NCI-H2196 (cell line): ENCODE measurements at regions not wholly inside any gene's neighbourhood (a gene's known extent, or its start where the extent isn't known, plus 50 kb on each side); places are given as distances from the start of the nearest gene placed in this dataset.

ENCODE experiments used
- DNase-seq: peaks from one replicate; lab custom pipeline; 2025; ENCODE audit not compliant: unreplicated experiment; lab: John Stamatoyannopoulos, UW

DNA sequence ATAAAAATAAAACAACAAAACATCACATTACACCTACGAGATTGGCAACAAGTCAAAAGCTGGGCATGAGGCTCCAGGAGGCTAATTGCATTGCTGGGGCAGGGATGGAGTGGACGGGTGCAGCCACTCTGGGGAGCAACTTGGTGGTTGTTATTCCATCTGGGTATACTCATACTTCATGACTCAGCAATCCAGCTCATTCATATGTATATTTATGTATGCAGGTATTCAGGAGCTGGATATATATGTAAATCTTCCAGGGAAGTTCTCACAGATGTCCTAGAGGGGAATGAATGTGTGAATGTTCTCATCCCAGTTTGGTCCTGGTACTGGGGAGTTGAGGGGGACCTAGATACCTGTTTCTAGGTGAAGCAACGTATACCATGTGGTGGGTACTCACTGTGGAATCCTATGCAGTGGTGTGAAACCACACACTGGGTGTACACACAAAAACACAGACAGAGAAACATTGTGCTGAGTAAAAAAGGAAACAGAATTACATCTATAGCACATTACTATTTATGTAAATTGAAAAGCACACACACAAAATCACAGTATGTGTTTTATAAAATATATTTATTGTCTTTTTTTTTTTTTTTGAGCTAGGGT lies 79.7 kb upstream of the RAB4A start:
- DNase-seq = no peak

DNA sequence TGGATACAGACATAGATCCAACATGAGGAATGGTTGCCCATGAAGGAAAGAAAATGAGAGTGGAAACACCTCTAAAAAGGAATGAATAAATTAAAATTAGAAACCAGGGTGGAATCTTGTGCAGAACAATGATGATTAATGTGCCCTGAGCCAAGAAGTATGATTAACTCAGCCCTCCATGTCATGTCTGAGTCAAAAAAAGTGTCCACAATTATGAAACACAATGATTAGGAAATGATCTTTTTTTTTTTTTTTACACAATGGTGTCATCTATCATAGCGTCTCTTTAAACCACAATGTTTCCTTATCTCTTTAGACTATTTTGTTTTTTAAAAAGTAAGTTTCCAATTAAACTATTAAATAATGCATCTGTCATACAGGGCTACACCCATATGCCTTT lies 78.9 kb upstream of the RAB4A start:
- no peak for DNase-seq

DNA sequence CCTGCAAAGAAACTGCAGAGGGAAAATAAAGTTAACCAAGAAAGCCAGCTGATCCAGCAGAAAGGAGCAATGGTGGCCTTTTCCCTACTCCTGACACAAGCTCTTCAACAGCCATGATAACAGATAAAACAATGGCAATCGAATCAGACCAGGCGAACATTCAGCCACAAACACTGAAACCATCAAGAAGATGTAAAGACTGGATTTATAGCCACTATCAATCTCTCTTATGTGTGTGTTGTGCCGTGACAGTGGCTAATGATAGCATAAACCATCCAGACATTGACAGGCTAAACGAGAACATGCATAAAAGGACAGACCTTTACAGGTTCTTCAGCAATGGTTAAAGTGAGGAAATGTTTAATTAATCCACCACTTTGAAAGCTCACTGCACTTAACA lies 78.1 kb upstream of the RAB4A start:
- DNase-seq = no peak

DNA sequence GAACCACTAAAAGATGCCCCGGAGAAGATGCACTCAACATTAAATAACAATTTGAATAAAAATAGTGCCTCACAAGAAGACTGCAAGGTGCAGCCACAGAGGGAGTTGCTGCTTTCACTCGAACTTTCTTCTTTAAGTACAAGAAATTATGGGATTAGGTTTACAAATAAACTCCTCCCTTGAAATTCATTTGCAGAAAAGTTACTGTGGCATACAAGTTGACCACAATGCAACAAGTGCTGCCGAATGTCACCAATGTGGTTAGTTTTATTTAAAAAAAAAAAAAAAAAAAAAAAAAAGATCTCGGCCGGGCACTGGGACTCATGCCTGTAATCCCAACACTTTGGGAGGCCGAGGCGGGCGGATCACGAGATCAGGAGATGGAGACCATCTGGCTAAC lies 76.8 kb upstream of the RAB4A start:
- no peak for DNase-seq

DNA sequence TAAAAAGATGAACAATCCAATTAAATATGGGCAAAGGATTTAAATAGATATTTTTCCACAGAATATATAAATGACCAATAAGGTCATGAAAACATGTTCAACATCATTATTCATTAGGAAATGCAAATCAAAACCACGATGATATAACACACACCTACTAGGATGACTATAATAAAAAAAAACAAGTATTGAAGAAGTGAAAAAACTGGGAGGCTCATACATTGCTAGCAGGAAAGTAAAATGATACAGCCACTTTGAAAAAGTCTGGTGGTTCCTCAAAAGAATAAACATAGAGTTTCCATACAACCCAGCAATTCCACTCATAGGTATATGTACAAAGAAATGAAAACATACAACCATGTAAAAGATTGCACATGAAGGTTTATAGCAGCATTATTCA lies 75.7 kb upstream of the RAB4A start:
- DNase-seq = no peak

DNA sequence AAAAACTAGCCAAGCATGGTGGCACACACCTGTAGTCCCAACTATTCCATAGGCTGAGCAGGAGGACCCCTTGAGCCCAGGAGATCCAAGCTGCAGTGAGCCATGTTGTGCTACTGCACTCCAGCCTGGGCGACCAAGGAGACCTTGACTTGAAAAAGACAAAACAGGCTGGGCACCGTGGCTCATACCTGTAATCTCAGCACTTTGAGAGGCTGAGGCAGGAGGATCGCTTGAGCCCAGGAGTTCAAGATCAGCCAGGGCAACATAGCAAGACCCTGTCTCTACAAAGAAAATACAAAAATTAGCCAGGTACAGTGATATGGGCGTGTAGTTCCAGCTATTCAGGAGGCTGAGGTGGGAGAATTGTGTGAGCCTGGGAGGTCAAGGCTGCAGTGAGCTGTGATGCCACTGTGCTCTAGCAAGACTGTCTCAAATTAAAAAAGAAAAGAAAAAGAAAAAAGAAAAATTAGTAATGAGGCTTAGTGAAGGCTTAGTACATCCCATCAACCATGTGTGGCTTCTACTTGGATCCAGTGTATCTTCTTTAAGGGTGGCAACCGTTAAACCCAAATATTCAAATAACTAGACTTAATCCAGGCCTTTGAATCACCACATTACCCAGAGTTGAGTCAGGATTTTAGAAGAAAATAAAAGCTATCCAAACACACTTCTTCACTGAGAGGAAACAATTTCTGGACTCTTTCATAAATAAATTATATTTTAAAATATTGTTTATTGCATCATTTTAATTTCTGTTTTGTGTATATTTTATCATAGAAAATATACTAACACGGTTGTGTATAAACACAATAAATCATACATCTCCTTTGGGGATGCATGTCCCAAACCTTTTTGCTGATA lies 74.3 kb upstream of the RAB4A start:
- no peak for DNase-seq

DNA sequence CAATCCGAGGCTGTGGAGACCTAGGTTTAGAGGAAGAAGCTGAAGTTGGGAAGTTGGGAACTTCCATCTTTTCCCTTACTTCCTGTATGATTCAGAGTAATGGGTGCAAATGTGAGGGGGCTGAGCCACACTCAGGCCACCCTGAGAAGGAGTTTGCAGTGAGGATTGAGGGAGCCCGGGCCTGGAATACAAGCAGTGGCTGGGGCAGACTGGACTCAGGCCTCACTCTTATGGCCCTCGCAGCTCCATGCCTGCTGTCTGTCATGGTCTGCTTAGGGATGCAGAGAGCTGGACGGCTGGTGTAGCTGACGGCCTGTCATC lies 73.7 kb upstream of the RAB4A start:
- DNase-seq = no peak

DNA sequence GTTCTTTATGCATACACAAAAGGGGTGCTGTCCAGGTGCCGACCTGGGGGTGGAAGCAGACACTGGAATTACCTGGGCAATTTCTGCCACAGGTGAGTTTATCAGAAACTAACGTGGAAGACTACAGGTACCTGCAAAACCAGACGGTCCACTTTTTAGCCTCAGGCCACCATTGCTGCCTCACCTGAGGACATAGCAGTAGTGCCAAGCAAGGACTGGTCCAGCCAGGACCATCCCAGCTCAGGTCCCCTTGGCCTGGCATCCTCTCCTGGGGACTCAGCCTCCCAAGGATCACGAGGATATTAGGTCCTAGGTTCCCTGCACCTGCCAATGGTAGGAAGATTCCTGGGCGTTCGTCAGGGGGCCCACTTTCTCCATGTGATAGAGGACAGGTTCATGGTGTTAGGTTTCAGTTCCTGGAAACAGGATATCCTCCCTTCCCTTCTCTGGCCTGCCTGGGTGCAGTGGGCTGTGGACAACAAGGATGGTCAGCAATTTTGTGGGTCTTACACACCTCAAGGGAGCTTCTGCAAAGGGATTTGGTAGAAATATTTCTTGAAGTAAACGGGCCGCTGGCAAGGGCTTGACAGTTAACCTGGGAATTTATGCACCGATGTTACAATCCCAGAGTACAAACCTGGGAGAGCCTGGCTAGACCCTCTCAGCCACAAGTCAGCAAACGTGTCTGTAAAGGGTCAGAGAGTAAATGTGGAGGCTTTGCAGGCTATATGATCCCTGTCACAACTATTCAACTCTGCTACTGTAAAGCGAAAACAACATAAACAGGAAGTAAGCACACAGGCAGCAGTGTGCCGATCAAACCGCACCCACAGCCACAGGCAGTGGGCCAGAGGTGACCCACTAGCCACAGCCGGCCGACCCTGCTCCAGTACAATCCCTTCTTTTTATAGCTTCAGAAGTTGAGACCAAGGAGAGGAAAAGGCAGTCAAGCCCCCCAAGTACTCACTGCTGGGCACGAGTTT lies 71.4 kb upstream of the RAB4A start:
- no peak for DNase-seq

DNA sequence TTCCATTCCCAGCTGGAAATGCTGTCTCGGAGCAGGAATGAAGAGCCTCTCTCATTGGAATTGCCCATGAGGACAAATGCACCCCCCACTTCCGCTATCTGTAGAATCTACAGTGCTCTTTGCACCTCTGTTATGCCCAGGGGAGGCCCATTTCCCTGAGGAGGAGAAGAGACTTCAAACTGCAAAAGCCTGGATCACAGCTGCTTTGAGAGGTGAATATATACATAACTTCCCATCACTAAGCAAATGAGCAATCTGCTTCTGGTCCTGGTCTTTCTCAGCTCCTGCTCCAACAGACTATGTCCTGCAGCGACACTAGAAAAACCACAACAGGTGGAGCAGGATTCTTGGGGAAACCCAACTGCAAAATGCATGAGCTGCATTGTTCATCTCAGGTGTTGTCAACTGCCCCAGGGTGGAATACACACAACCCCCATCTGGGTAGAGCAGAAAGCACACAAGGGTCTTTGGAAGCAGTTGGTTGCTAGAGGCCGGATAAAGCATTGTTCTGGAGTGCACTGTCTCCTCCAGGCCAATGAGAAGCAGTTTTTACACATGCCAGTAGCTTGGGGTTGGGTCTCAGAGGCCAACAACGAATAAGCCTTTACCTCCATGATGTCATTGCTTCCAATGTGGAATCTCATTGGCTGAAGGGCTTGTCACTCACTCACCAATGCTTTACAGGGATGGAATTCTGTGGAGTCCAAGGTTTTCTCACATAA lies 67.7 kb upstream of the RAB4A start:
- DNase-seq = no peak

DNA sequence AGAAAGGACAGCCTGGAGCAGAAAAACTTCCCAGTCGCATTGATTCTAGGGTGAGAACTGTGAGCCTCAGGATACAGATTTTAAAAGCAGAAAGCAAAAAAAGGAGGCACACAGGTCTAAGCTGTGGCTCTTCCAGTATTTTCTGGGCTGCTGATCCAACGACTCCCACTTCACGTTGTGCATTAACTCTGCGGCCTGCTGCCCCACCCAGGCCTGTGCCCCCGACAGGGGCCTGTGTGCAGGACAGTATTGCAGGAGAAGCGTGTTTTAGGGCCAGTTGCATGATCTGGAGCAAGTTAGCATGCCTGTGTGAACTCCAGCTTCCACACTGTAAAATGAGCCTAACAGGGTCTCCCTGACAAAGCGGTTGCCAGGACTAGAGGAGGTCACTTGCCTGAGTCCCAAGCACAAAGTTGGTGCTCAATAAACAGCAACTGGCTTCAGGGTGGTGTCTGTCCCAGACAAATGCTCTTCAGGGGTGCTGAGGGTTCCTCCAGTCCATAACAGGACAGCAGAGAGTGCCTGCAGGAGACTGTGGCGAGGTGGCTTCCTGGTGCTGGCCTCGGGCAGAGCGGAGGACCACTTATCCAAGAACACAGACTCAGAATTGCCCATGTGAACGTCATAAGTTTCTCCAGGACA lies 66.8 kb upstream of the RAB4A start:
- no peak for DNase-seq

DNA sequence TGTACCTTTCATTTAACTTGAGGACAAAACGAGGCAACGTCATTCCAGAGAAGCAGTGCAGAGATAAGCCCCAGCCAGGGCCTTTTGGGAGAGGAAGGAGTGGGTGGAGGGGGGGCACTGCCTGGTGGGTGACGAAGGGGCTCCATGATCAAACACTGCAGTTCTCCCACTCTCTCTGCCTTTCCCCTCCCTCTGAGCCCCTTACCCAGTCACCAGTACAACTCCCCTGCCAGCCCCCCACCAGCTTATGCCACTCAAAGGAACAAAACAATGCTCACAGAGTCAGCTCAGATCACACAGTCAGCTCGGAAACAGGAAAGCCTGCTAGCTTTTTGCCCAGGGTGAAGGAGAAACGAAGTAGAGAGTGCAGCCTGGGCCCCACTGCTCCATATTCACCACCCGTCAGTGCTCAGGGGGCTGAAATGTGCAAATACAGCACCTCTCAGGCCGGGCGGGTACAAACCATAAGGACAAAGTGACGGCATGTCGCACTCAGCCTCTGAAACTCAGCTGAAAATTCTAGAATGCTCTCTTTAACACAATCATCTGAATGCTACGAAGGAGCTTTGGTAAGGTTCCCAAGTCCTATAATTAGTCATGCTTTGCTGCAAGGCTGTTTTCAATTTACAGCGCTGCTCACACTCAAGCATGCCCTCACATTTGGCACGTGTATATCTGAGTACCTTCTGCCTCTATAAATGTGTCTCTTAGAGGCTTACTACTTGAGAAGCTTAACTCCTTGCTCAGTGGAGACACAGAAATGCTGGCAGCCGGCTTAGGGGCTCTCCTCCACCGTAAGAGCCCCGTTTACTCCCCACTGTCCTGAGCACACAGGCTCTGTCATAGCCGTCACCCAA lies 65.8 kb upstream of the RAB4A start:
- DNase-seq = no peak

DNA sequence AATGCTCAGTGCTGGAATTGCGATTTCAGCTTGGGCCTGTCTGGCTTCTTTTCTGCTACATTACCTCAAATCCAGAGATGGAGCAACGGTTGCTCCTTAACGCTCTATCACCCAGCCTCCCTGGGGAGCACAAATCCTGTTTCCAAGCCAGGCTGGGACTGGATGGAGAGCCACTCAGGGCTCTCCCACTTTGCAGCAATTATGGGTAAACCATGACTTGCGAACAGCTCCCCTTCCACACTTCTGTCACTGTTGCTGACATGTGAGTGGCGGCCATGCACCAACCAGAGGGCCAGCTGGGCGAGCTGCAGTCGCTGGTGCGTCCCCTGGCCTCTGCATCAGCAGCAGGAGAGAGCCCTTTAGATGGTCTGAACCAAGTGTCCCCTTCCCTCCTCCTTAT lies 65.1 kb upstream of the RAB4A start:
- DNase-seq = no peak

DNA sequence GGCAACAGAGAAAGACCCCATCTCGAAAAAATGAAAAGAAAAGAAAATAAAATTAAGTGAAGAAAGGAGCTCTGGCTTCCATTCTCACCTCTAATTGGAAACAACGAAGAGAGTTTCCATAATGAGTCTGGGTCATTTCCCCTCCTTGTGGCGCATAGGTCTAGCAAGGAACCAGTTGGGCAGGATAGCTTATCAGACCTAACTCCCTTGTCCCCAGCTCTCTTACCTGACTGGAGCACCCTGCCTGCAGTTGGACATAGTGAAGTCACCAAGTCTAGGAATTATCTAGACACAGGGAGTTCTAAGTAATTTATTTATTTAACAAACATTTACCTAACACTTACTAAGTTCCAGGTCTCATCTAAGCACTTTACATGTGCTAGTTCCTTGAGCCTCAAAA lies 63.0 kb upstream of the RAB4A start:
- DNase-seq = no peak

DNA sequence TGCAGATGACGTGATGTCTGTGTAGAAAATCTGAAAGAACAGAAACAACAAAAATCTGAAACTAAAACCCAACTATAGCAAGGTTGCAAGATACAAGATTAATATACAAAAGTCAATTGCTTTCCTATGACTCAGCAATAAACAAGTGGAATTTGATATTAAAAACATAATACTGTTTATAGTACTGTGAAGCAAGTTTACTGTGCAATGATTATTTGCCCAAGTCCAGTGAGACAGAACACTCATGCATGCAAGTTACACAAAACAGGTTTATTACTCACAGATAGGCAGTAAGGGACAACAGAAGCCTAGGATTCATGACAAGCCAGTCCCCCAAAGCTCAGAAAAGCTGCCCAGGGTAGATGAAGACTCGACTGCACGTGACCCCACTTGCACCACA lies 62.4 kb upstream of the RAB4A start:
- no peak for DNase-seq

DNA sequence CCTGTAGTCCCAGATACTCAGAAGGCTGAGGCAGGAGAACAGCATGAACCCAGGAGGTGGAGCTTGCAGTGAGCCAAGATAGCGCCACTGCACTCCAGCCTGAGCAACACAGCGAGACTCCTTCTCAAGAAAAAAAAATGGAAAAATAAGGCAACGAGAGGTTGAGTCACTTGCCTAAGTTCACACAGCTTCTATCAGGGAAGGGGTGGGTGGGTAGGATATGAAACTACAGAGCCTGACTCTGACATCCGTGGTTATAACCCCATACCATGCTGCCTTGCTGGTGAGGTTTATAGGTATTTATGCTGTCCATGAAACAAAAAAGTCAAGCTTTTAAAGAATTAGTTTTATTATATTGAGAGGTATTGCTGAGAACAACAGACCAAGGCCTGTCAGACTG lies 61.5 kb upstream of the RAB4A start:
- no peak for DNase-seq

DNA sequence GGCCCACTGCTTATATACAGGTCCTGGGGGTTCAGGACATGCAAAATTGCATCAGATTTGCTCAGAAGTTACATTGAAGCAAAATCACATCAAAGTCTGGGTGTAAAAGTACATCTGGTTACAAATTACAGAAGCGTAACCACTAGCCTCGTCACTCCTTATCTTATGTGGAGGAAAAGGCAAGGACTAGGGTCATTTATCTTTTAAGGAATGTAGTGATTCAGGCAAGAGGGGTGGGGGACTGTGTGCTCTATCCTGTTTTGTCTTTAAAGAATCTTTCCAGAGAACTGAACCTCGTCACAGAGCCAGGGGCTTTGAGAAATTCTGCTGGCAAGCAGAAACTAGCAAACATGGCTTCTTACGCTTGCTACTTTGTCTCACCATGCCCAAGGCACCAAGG lies 61.1 kb upstream of the RAB4A start:
- DNase-seq = no peak

DNA sequence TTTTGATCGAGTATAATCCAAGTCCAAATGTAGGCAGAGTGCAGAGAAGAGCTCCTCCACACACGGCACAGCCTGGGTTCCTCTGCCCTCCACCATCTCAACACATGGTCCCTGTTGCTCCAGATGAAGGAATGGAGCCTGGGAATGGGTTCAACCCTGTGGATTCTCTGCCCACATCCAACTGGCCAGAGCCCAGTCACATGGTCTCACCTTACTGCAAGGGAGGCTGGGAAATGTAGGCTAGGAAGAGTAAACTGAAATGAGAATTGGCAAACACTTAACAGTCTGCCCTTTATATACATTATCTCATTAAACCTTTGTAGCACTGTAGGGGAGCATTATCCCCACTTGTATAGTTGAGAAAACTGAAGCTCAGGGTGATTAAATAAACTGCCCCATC lies 60.1 kb upstream of the RAB4A start:
- DNase-seq = no peak

DNA sequence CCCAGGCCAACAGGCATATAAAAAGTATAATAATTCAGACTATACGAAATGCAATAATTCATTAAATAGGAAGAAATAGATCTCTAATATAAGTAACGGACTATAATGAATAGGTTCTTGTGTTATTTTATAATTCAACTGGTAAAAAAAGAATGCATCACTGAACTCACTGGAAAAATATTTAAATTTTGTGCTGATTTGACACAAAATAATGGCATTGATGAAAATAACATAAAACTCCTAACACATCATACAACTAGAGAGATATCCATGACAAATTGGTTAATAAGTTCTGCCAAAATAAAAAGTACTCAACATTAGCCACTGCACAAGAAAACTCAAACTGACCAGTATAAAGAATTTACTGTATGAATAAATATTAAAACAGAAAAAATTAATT lies 57.1 kb upstream of the RAB4A start:
- no peak for DNase-seq

DNA sequence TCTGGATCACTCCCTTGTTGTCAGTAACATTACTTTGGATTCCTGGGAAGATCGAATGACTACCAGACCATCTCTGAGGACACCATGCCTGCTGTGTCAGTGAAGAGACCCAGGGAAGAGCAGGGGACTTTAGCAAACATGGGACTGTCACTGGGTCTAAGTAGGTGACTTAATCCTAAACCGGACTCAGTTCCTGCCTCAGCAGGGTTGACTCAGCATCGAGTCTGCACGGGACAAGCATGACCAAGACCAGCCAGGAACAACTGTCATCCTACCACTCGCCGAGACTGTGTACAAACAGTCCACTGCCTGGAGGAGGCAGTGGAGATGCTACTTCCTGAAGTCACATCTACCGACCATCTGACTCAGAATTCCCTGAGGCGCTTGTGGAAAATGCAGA lies 53.2 kb upstream of the RAB4A start:
- no peak for DNase-seq

DNA sequence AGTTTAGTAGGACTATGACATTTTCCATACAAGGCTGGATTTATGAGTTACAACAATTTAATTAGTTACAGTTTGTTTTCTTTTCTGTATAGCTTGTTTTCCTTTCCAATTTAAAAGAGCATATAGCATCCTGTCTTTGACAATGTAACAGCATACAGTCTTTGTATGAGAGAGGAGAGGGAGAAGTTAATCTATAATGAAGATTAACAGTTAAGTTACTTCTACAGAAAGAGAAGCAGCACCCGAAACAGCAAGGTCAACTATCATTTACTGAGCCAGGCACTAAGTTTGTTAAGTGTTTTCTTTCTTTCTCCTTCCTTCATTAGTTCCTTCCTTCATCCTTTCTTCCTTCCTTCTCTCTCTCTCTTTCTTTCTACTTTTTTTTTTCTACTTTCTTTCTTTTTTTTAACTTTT lies 52.3 kb upstream of the RAB4A start:
- DNase-seq = no peak
